Small intestine (tissue), 7 donors: ENCODE measurements at regions not wholly inside any gene's neighbourhood (a gene's known extent, or its start where the extent isn't known, plus 50 kb on each side); places are given as distances from the start of the nearest gene placed in this dataset.
A peak's percentile ranks its signal among the peaks of the same experiment; 100 is the strongest.

ENCODE experiments used
- DNase-seq, 2 donors: peaks; one replicate each; pipeline versions ENCODE4 v3.0.0 to v3.0.0-alpha.2; 2013
- FAIRE-seq: peaks from 2 replicates; lab custom pipeline; 2012; peaks lifted over from hg19 to GRCh38; lab: Jason Lieb, UNC
- H3K27ac ChIP-seq, 3 donors: one replicate each; pipeline ENCODE4 v1.5.1; 2013; ENCODE audit warnings: low read length in 2 of 3, mild to moderate bottlenecking in 2 of 3, control low read depth in 1 of 3, inconsistent platforms in 1 of 3, low read depth in 1 of 3, moderate library complexity in 1 of 3
- H3K27me3 ChIP-seq, 3 donors: one replicate each; pipeline ENCODE4 v1.6.1; 2013; ENCODE audit warnings: low read length in 3 of 3, inconsistent platforms in 1 of 3; ENCODE audit not compliant: control insufficient read depth in 3 of 3, insufficient read depth in 3 of 3
- H3K36me3 ChIP-seq, 3 donors: one replicate each; pipeline ENCODE4 v1.6.1; 2013; ENCODE audit warnings: low read length in 3 of 3, inconsistent platforms in 1 of 3, low read depth in 1 of 3, mild to moderate bottlenecking in 1 of 3, moderate library complexity in 1 of 3; ENCODE audit not compliant: control insufficient read depth in 3 of 3, insufficient read depth in 2 of 3
- H3K4me1 ChIP-seq, 3 donors: one replicate each; pipeline ENCODE4 v1.6.1; 2013; ENCODE audit warnings: low read length in 2 of 3, inconsistent platforms in 1 of 3, low read depth in 1 of 3, mild to moderate bottlenecking in 1 of 3, moderate library complexity in 1 of 3; ENCODE audit not compliant: control insufficient read depth in 3 of 3, insufficient read depth in 2 of 3
- H3K4me3 ChIP-seq, 3 donors: one replicate each; pipeline ENCODE4 v1.5.1; 2013; ENCODE audit warnings: low read length in 3 of 3, control low read depth in 1 of 3, inconsistent platforms in 1 of 3, low read depth in 1 of 3, mild to moderate bottlenecking in 1 of 3, moderate library complexity in 1 of 3
- H3K9me3 ChIP-seq, 2 donors: one replicate each; pipeline ENCODE4 v1.6.1; 2013; ENCODE audit warnings: low read depth in 1 of 2, low read length in 1 of 2; ENCODE audit not compliant: control insufficient read depth in 2 of 2, insufficient read depth in 1 of 2
- WGBS, 3 donors: extraction: QIAGEN DNeasy Blood & Tissue Kit; methylation state at CpG; one replicate each; pipeline ENCODE4 v1.1.7; 2013; 5-methylcytosine and 5-hydroxymethylcytosine counted together
- donor health status: healthy with polysubstance abuse.
- donor health status: control.
- donor health status: control.
- donor health status: Bipolar disorder and iron deficiency.
- donor health status: healthy.

GRCh38 chr12:75888874-75889613 lies 142.5 kb downstream of the PHLDA1 start:
- no peak overlapping the region for H3K4me3 ChIP-seq
- H3K9me3 ChIP-seq, result no peaks in the 10 kb centered on the region
- H3K36me3 ChIP-seq, result no peaks in the 10 kb centered on the region
- no peak for FAIRE-seq
- 22 to 49% (median 42%) methylated on average over 11 of the region's 11 CpGs for WGBS, 3 donors
- no peaks in the 10 kb centered on the region for H3K27me3 ChIP-seq
- no peak overlapping the region for H3K27ac ChIP-seq
- H3K4me1 ChIP-seq, result no peaks in the 10 kb centered on the region
- peak in 1 of 2 donors; percentile 39 for DNase-seq

GRCh38 chr12:75888399-75888798 lies 143.2 kb downstream of the PHLDA1 start:
- FAIRE-seq, result no peak
- Histone ChIP-seq H3K36me3 (no peaks in the 10 kb centered on the region), H3K4me1 (no peaks in the 10 kb centered on the region), H3K4me3 (no peak overlapping the region), H3K9me3 (no peaks in the 10 kb centered on the region), H3K27ac (no peak overlapping the region), H3K27me3 (no peaks in the 10 kb centered on the region)
- DNase-seq, result no peak

GRCh38 chr12:75887979-75888378 lies 143.6 kb downstream of the PHLDA1 start:
- no peak overlapping the region for H3K27ac ChIP-seq
- no peaks in the 10 kb centered on the region for H3K4me1 ChIP-seq
- no peak for FAIRE-seq
- no peaks in the 10 kb centered on the region for H3K9me3 ChIP-seq
- H3K4me3 ChIP-seq, result no peak overlapping the region
- no peaks in the 10 kb centered on the region for H3K36me3 ChIP-seq
- 83 to 94% (median 88%) methylated on average over 1 of the region's 1 CpG for WGBS, 3 donors
- DNase-seq, result no peak
- no peaks in the 10 kb centered on the region for H3K27me3 ChIP-seq

GRCh38 chr12:75884465-75884985 lies 147.1 kb downstream of the PHLDA1 start:
- FAIRE-seq (no peak), DNase-seq (no peak)
- H3K9me3 ChIP-seq, result no peaks in the 10 kb centered on the region
- 85 to 87% (median 86%) methylated on average over 4 of the region's 4 CpGs for WGBS, 3 donors
- H3K27me3 ChIP-seq, result no peaks in the 10 kb centered on the region
- H3K4me3 ChIP-seq, result no peak overlapping the region
- H3K27ac ChIP-seq, result no peak overlapping the region
- no peaks in the 10 kb centered on the region for H3K36me3 ChIP-seq
- no peaks in the 10 kb centered on the region for H3K4me1 ChIP-seq

- Histone ChIP-seq H3K4me3 (no peak overlapping the region), H3K4me1 (peaks cover 0 to 5% (median 0%) of the 10 kb centered on the region in 3 donors), H3K9me3 (no peaks in the 10 kb centered on the region), H3K27ac (no peak overlapping the region), H3K36me3 (no peaks in the 10 kb centered on the region), H3K27me3 (no peaks in the 10 kb centered on the region)
- DNase-seq, result peak in 1 of 2 donors; percentile 54
- FAIRE-seq, result no peak
- WGBS, 3 donors, result 20 to 56% (median 30%) methylated on average over 3 of the region's 3 CpGs
These were observed 148.3 kb downstream of the PHLDA1 start for GRCh38 chr12:75883241-75883640.

GRCh38 chr12:75882421-75882820 lies 149.2 kb downstream of the PHLDA1 start:
- Histone ChIP-seq H3K27ac (no peak overlapping the region), H3K4me1 (peaks cover 0 to 6% (median under 1%) of the 10 kb centered on the region in 3 donors), H3K36me3 (no peaks in the 10 kb centered on the region), H3K4me3 (no peak overlapping the region), H3K27me3 (no peaks in the 10 kb centered on the region), H3K9me3 (no peaks in the 10 kb centered on the region)
- DNase-seq (no peak), FAIRE-seq (no peak)
- 72 to 83% (median 78%) methylated on average over 3 of the region's 3 CpGs for WGBS, 3 donors

GRCh38 chr12:75881920-75882319 lies 149.7 kb downstream of the PHLDA1 start:
- Histone ChIP-seq H3K36me3 (no peaks in the 10 kb centered on the region), H3K4me1 (peaks cover 3 to 11% (median 5%) of the 10 kb centered on the region in 3 donors), H3K4me3 (no peak overlapping the region), H3K27ac (no peak overlapping the region), H3K27me3 (no peaks in the 10 kb centered on the region), H3K9me3 (no peaks in the 10 kb centered on the region)
- FAIRE-seq, result no peak
- no peak for DNase-seq

GRCh38 chr12:75877763-75878621 lies 153.6 kb downstream of the PHLDA1 start:
- Histone ChIP-seq H3K27ac (no peak overlapping the region), H3K36me3 (no peaks in the 10 kb centered on the region), H3K27me3 (no peaks in the 10 kb centered on the region), H3K4me1 (peaks cover 3 to 24% (median 6%) of the 10 kb centered on the region in 3 donors), H3K4me3 (no peak overlapping the region), H3K9me3 (no peaks in the 10 kb centered on the region)
- no peak for FAIRE-seq
- WGBS, 3 donors, result 21 to 41% (median 38%) methylated on average over 13 of the region's 13 CpGs
- DNase-seq, result peak; percentile 28 to 31
